ENCODE measurements at regions not wholly inside any gene's neighbourhood (a gene's known extent, or its start where the extent isn't known, plus 50 kb on each side); places are given as distances from the start of the nearest gene placed in this dataset.

DNA sequence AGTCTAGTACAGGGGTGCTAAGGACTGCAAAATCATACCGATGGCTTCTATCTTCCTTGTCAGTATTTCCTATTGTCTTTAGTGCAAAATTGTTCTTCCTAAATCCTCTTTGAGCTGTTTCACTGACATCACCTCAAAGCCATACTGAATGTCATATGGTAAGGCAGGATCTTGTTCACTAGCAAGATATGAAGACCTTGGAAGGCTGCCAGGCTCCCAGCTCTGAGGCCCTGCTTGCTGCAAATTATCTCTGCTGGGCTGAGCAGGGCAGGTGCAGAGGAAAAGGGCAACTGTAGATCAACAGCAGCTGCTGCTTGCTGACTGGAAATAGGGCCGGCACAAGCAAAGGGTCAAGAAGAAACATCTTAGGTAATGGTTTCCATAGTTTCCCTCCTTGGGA, 58.2 kb downstream of the PMAIP1 start:
- TF ChIP-seq CTCF (IDR thresholded peaks at IDR 0.05; ENCODE audit: insufficient read depth, low read length, severe bottlenecking), result no peak
- H3K4me3 ChIP-seq (ENCODE audit: low read depth, low read length), result no peak overlapping the region
- FAIRE-seq (no peak), DNase-seq (ENCODE audit: low read depth) (peak; percentile 56)
- H3K36me3 ChIP-seq (ENCODE audit: control insufficient read depth, insufficient read depth, low read length), result no peaks in the 10 kb centered on the region
- H3K27me3 ChIP-seq (ENCODE audit: control insufficient read depth, insufficient read depth, low read length), result no peaks in the 10 kb centered on the region

GRCh38 chr18:59954755-59955156, 55.0 kb downstream of the PMAIP1 start:
- FAIRE-seq, result no peak
- Histone ChIP-seq H3K4me3 (ENCODE audit: low read depth, low read length) (no peak overlapping the region), H3K36me3 (ENCODE audit: control insufficient read depth, insufficient read depth, low read length) (no peaks in the 10 kb centered on the region), H3K27me3 (ENCODE audit: control insufficient read depth, insufficient read depth, low read length) (no peaks in the 10 kb centered on the region)
- no peak for TF ChIP-seq CTCF (IDR thresholded peaks at IDR 0.05; ENCODE audit: insufficient read depth, low read length, severe bottlenecking)
- peak; percentile 71 for DNase-seq (ENCODE audit: low read depth)

GRCh38 chr18:59954241-59954640, 54.4 kb downstream of the PMAIP1 start:
- TF ChIP-seq CTCF (IDR thresholded peaks at IDR 0.05; ENCODE audit: insufficient read depth, low read length, severe bottlenecking), result no peak
- no peak for FAIRE-seq
- no peak overlapping the region for H3K4me3 ChIP-seq (ENCODE audit: low read depth, low read length)
- H3K36me3 ChIP-seq (ENCODE audit: control insufficient read depth, insufficient read depth, low read length), result no peaks in the 10 kb centered on the region
- no peaks in the 10 kb centered on the region for H3K27me3 ChIP-seq (ENCODE audit: control insufficient read depth, insufficient read depth, low read length)
- DNase-seq (ENCODE audit: low read depth), result peak; percentile 71

Measured in bronchial epithelial cell (primary cell).